ENCODE measurements at regions not wholly inside any gene's neighbourhood (a gene's known extent, or its start where the extent isn't known, plus 50 kb on each side); places are given as distances from the start of the nearest gene placed in this dataset.

- DNase-seq, result no peak
- Mint-ChIP-seq H3K36me3 (ENCODE audit: low read depth) (no peaks in the 10 kb centered on the region), H3K4me3 (no peak overlapping the region), H3K9me3 (no peaks in the 10 kb centered on the region), H3K27ac (no peak overlapping the region), H3K4me1 (ENCODE audit: low read depth) (no peaks in the 10 kb centered on the region), H3K27me3 (peaks cover 11% of the 10 kb centered on the region)
- ChIA-PET CTCF (interaction anchor here (0.6 kb wide), 1 partner anchor 133 kb away, joined by 3 read pairs; no protein-coding TSS in a partner anchor), POLR2A (no interaction called here)
- no peak overlapping the region for H3K4me3 ChIP-seq (ENCODE audit: low read length)
- H3K9me3 ChIP-seq (ENCODE audit: control insufficient read depth in 1 of 2, insufficient read depth in 1 of 2, low read length in 2 of 2), result no peaks in the 10 kb centered on the region
- intact Hi-C loops (cut with DNase I, micrococcal nuclease), result no loop called here
- no peak overlapping the region for H3K27ac ChIP-seq (ENCODE audit: low read depth in 1 of 2, low read length in 2 of 2)
- no peak for TF ChIP-seq CTCF (IDR thresholded peaks at IDR 0.05)
- H3K36me3 ChIP-seq (ENCODE audit: insufficient read depth, low read length), result no peaks in the 10 kb centered on the region
- no peaks in the 10 kb centered on the region for H3K4me1 ChIP-seq (ENCODE audit: insufficient read depth, low read length)
- H3K27me3 ChIP-seq (ENCODE audit: control insufficient read depth in 1 of 2, insufficient read depth in 2 of 2, low read length in 2 of 2), result no peaks in the 10 kb centered on the region
- ATAC-seq (ENCODE audit: poor library complexity), result no peak
These were observed 153.3 kb downstream of the METTL4 start for GRCh38 chr18:2417861-2418610.

GRCh38 chr18:2420367-2420766, 150.9 kb downstream of the METTL4 start:
- DNase-seq, result no peak
- no peak overlapping the region for H3K27ac Mint-ChIP-seq
- H3K4me3 ChIP-seq (ENCODE audit: low read length), result no peak overlapping the region
- POLR2A ChIA-PET, result no interaction called here
- H3K36me3 Mint-ChIP-seq (ENCODE audit: low read depth), result no peaks in the 10 kb centered on the region
- TF ChIP-seq CTCF (IDR thresholded peaks at IDR 0.05), result no peak
- peaks cover 17% of the 10 kb centered on the region for H3K27me3 Mint-ChIP-seq
- no peak overlapping the region for H3K27ac ChIP-seq (ENCODE audit: low read depth in 1 of 2, low read length in 2 of 2)
- no peaks in the 10 kb centered on the region for H3K36me3 ChIP-seq (ENCODE audit: insufficient read depth, low read length)
- H3K4me3 Mint-ChIP-seq, result no peak overlapping the region
- no peaks in the 10 kb centered on the region for H3K9me3 ChIP-seq (ENCODE audit: control insufficient read depth in 1 of 2, insufficient read depth in 1 of 2, low read length in 2 of 2)
- no peak for ATAC-seq (ENCODE audit: poor library complexity)
- intact Hi-C loops (cut with DNase I, micrococcal nuclease), result no loop called here
- CTCF ChIA-PET, result no interaction called here
- H3K4me1 Mint-ChIP-seq (ENCODE audit: low read depth), result no peaks in the 10 kb centered on the region
- H3K9me3 Mint-ChIP-seq, result no peaks in the 10 kb centered on the region
- H3K4me1 ChIP-seq (ENCODE audit: insufficient read depth, low read length), result no peaks in the 10 kb centered on the region
- H3K27me3 ChIP-seq (ENCODE audit: control insufficient read depth in 1 of 2, insufficient read depth in 2 of 2, low read length in 2 of 2), result no peaks in the 10 kb centered on the region

GRCh38 chr18:2423761-2424160, 147.5 kb downstream of the METTL4 start:
- Mint-ChIP-seq H3K9me3 (no peaks in the 10 kb centered on the region), H3K4me3 (no peak overlapping the region), H3K27me3 (peaks cover 12% of the 10 kb centered on the region), H3K27ac (no peak overlapping the region), H3K4me1 (ENCODE audit: low read depth) (no peaks in the 10 kb centered on the region), H3K36me3 (ENCODE audit: low read depth) (no peaks in the 10 kb centered on the region)
- Histone ChIP-seq H3K36me3 (ENCODE audit: insufficient read depth, low read length) (no peaks in the 10 kb centered on the region), H3K27ac (ENCODE audit: low read depth in 1 of 2, low read length in 2 of 2) (no peak overlapping the region), H3K9me3 (ENCODE audit: control insufficient read depth in 1 of 2, insufficient read depth in 1 of 2, low read length in 2 of 2) (peaks cover 0 to 4% of the 10 kb centered on the region in 2 experiments), H3K4me3 (ENCODE audit: low read length) (no peak overlapping the region), H3K4me1 (ENCODE audit: insufficient read depth, low read length) (no peaks in the 10 kb centered on the region), H3K27me3 (ENCODE audit: control insufficient read depth in 1 of 2, insufficient read depth in 2 of 2, low read length in 2 of 2) (no peaks in the 10 kb centered on the region)
- POLR2A ChIA-PET, result no interaction called here
- CTCF ChIA-PET, result interaction anchor here (1.6 kb wide), 1 partner anchor 9 kb away, joined by 4 read pairs; no protein-coding TSS in a partner anchor
- TF ChIP-seq CTCF (IDR thresholded peaks at IDR 0.05), result no peak
- ATAC-seq (ENCODE audit: poor library complexity), result no peak
- intact Hi-C loops (cut with DNase I, micrococcal nuclease), result no loop called here
- DNase-seq, result no peak
